SK-N-SH (cell line): ENCODE measurements at regions not wholly inside any gene's neighbourhood (a gene's known extent, or its start where the extent isn't known, plus 50 kb on each side); places are given as distances from the start of the nearest gene placed in this dataset.
A peak's percentile ranks its signal among the peaks of the same experiment; 100 is the strongest.

Source experiments
- CTCF ChIA-PET: fragments of 300-600, 350-600 bp; formaldehyde crosslinking; extraction: SDS; loops from one replicate; lab custom pipeline; 2021; lab: Yijun Ruan, JAX
- POLR2A ChIA-PET: fragments of 350-600 bp; sonication (Branson Sonifier 250); formaldehyde crosslinking; extraction: SDS; loops from one replicate; lab custom pipeline; 2020; ENCODE audit warnings: antibody characterized with exemption, inconsistent platforms; lab: Yijun Ruan, JAX
- DNase-seq: peaks from one replicate; pipeline ENCODE4 v3.0.0; 2012
- H2AFZ ChIP-seq: fragments of 200-600 bp; sonication (generic); 2 replicates; pipeline ENCODE4 v1.8.1; 2016; ENCODE audit warnings: antibody characterized with exemption, mild to moderate bottlenecking, low read depth
- H3F3A ChIP-seq: fragments of 200-600 bp; sonication (generic); replicated peaks from 2 replicates; pipeline ENCODE3; 2016; ENCODE audit warnings: antibody characterized with exemption, mild to moderate bottlenecking; ENCODE audit not compliant: insufficient read depth
- H3K27ac ChIP-seq, 2 experiments: fragments of 200-500 bp in 1 of 2; fragments of 200-600 bp in 1 of 2; sonication (Bioruptor generic) in 1 of 2; sonication (generic), shearing (Covaris generic) in 1 of 2; 2 replicates each; pipeline versions ENCODE4 v1.5.1 to v1.6.1; 2014 to 2016; ENCODE audit warnings: low read depth in 2 of 2, inconsistent platforms in 1 of 2, low read length in 1 of 2, mild to moderate bottlenecking in 1 of 2, mixed read lengths in 1 of 2
- H3K27me3 ChIP-seq: fragments of 200-600 bp; sonication (generic), shearing (Covaris generic); 2 replicates; pipeline ENCODE4 v1.6.1; 2016; ENCODE audit warnings: mixed run types; ENCODE audit not compliant: insufficient read depth
- H3K36me3 ChIP-seq, 2 experiments: fragments of 200-500 bp in 1 of 2; fragments of 200-600 bp in 1 of 2; sonication (Bioruptor generic) in 1 of 2; sonication (generic) in 1 of 2; replicated peaks in 1 of 2; 2 replicates each; pipeline versions ENCODE3 to v1.5.1; 2014 to 2016; ENCODE audit warnings: low read length in 1 of 2, mild to moderate bottlenecking in 1 of 2; ENCODE audit not compliant: insufficient read depth in 2 of 2, control insufficient read depth in 1 of 2
- H3K4me1 ChIP-seq, 2 experiments: fragments of 200-500 bp in 1 of 2; fragments of 200-600 bp in 1 of 2; sonication (Bioruptor generic) in 1 of 2; sonication (generic), shearing (Covaris generic) in 1 of 2; 2 replicates each; pipeline versions ENCODE4 v1.5.1 to v1.6.1; 2014 to 2016; ENCODE audit warnings: low read depth in 1 of 2, low read length in 1 of 2, mixed run types in 1 of 2; ENCODE audit not compliant: insufficient read depth in 2 of 2, control insufficient read depth in 1 of 2
- H3K4me2 ChIP-seq: fragments of 200-600 bp; sonication (generic), shearing (Covaris generic); 2 replicates; pipeline ENCODE4 v1.6.1; 2017; ENCODE audit warnings: mixed run types
- H3K4me3 ChIP-seq, 2 experiments: fragments of 200-500 bp in 1 of 2; fragments of 200-600 bp in 1 of 2; sonication (Bioruptor generic) in 1 of 2; sonication (generic), shearing (Covaris generic) in 1 of 2; 2 replicates each; pipeline versions ENCODE4 v1.5.1 to v1.8.1; 2014 to 2016; ENCODE audit warnings: low read depth in 2 of 2, inconsistent platforms in 1 of 2, low read length in 1 of 2, mild to moderate bottlenecking in 1 of 2, mixed read lengths in 1 of 2, moderate library complexity in 1 of 2
- H3K79me2 ChIP-seq: fragments of 200-600 bp; sonication (generic); 2 replicates; pipeline ENCODE4 v1.8.1; 2017; ENCODE audit warnings: mild to moderate bottlenecking; ENCODE audit not compliant: insufficient read depth
- H3K9ac ChIP-seq: fragments of 200-600 bp; sonication (generic); 2 replicates; pipeline ENCODE4 v1.6.1; 2017; ENCODE audit warnings: mixed run types
- H3K9me2 ChIP-seq: fragments of 200-600 bp; sonication (generic); 2 replicates; pipeline ENCODE4 v1.6.1; 2017; ENCODE audit warnings: mixed run types
- H3K9me3 ChIP-seq: fragments of 200-600 bp; sonication (generic); 2 replicates; pipeline ENCODE4 v1.6.1; 2017; ENCODE audit warnings: mixed run types, mild to moderate bottlenecking, moderate library complexity
- H4K20me1 ChIP-seq: fragments of 200-600 bp; sonication (generic); 2 replicates; pipeline ENCODE4 v1.6.1; 2017; ENCODE audit warnings: mild to moderate bottlenecking, mixed run types; ENCODE audit not compliant: insufficient read depth
- FOSL2 ChIP-seq: IDR thresholded peaks from 2 replicates; pipeline ENCODE4 v1.4.0; 2012; ENCODE audit warnings: low read depth, mild to moderate bottlenecking, moderate library complexity, borderline replicate concordance
- IRF3 ChIP-seq: fragments of 150-350 bp; IDR thresholded peaks from 2 replicates; pipeline ENCODE4 v1.6.1; 2016; ENCODE audit warnings: mild to moderate bottlenecking, low read depth, low read length
- RAD21 ChIP-seq: IDR thresholded peaks from 2 replicates; pipeline ENCODE4 v1.6.1; 2012; ENCODE audit warnings: mild to moderate bottlenecking, low read length
- REST ChIP-seq: IDR thresholded peaks from 2 replicates; pipeline ENCODE4 v1.6.1; 2012; ENCODE audit warnings: mild to moderate bottlenecking, low read depth, low read length, moderate library complexity
- SMC3 ChIP-seq: IDR thresholded peaks from 2 replicates; pipeline ENCODE4 v1.6.1; 2012; ENCODE audit warnings: low read depth, low read length, improper control_type of control experiment
- TCF12 ChIP-seq: IDR thresholded peaks from 2 replicates; pipeline ENCODE4 v1.4.0; 2012
- YY1 ChIP-seq: IDR thresholded peaks from 2 replicates; pipeline ENCODE4 v1.4.0; 2012; ENCODE audit warnings: low read depth, mild to moderate bottlenecking
- WGBS: methylation state at CpG from one replicate; pipeline ENCODE4 v1.1.6; 2017; ENCODE audit warnings: low lambda C conversion rate; 5-methylcytosine and 5-hydroxymethylcytosine counted together
- TF ChIP-seq, protein P1 (sequence below): IDR thresholded peaks from 2 replicates; pipeline ENCODE4; 2012
- TF ChIP-seq, protein P2 (sequence below): fragments of 200-600 bp; sonication (generic); IDR thresholded peaks from 2 replicates; pipeline ENCODE4 v1.6.1; 2017; ENCODE audit warnings: antibody characterized with exemption, mild to moderate bottlenecking, moderate library complexity

DNA sequence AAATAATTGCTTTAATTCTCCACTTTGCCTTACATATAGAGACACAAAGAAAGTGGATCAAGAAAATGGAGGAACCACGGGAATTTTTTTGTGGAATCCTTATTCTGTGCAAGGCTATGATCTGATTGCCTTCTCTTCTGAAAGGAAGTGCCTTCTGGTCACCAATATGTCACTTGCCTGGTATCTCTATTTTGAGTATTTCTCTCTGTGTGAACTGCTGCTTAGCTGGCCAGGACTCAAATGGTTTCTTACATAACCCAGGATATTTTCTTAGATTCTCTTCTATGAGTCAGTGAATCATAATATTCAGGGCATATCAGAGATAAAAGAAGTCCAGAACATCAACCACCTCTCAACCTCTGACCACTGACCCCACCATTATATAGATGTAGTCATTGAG lies 156.1 kb downstream of the DIO2 start:
- H2AFZ ChIP-seq: no peak overlapping the region
- H3F3A ChIP-seq: no peaks in the 10 kb centered on the region
- no peak overlapping the region for H3K4me3 ChIP-seq
- H3K27me3 ChIP-seq: no peaks in the 10 kb centered on the region
- H3K4me2 ChIP-seq: peak overlapping the region; percentile 71
- no peaks in the 10 kb centered on the region for H4K20me1 ChIP-seq
- ChIA-PET POLR2A (no interaction called here), CTCF (interaction anchor here (0.6 to 1.9 kb wide), 7 partner anchors 8 to 932 kb away, joined by 3 to 37 read pairs (median 6); no protein-coding TSS in a partner anchor)
- 4% methylated on average over 1 of the region's 1 CpG for WGBS
- H3K4me1 ChIP-seq: no peaks in the 10 kb centered on the region
- TF ChIP-seq FOSL2 (no peak), REST (no peak), IRF3 (no peak), YY1 (no peak), RAD21 (no peak), SMC3 (no peak), TCF12 (0 out of 2 replicates have a peak, but pooled peaks have one; percentile 5)
- TF ChIP-seq, protein P1, sequence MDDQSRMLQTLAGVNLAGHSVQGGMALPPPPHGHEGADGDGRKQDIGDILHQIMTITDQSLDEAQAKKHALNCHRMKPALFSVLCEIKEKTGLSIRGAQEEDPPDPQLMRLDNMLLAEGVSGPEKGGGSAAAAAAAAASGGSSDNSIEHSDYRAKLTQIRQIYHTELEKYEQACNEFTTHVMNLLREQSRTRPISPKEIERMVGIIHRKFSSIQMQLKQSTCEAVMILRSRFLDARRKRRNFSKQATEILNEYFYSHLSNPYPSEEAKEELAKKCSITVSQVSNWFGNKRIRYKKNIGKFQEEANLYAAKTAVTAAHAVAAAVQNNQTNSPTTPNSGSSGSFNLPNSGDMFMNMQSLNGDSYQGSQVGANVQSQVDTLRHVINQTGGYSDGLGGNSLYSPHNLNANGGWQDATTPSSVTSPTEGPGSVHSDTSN: no peak
- TF ChIP-seq, protein P2, sequence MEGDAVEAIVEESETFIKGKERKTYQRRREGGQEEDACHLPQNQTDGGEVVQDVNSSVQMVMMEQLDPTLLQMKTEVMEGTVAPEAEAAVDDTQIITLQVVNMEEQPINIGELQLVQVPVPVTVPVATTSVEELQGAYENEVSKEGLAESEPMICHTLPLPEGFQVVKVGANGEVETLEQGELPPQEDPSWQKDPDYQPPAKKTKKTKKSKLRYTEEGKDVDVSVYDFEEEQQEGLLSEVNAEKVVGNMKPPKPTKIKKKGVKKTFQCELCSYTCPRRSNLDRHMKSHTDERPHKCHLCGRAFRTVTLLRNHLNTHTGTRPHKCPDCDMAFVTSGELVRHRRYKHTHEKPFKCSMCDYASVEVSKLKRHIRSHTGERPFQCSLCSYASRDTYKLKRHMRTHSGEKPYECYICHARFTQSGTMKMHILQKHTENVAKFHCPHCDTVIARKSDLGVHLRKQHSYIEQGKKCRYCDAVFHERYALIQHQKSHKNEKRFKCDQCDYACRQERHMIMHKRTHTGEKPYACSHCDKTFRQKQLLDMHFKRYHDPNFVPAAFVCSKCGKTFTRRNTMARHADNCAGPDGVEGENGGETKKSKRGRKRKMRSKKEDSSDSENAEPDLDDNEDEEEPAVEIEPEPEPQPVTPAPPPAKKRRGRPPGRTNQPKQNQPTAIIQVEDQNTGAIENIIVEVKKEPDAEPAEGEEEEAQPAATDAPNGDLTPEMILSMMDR: no peak
- no peak overlapping the region for H3K9ac ChIP-seq
- no peak overlapping the region; a peak in 1 of 4 replicates for H3K27ac ChIP-seq
- H3K9me2 ChIP-seq: no peaks in the 10 kb centered on the region
- DNase-seq: no peak
- no peaks in the 10 kb centered on the region for H3K79me2 ChIP-seq
- no peaks in the 10 kb centered on the region for H3K36me3 ChIP-seq
- H3K9me3 ChIP-seq: peaks cover 13% of the 10 kb centered on the region; the same call in 1 of the 2 replicates
